Subcutaneous abdominal adipose tissue (tissue), 5 donors: ENCODE measurements at regions not wholly inside any gene's neighbourhood (a gene's known extent, or its start where the extent isn't known, plus 50 kb on each side); places are given as distances from the start of the nearest gene placed in this dataset.

ENCODE experiments used
- H3K27ac ChIP-seq: one replicate; pipeline ENCODE4 v1.7.0; 2013; ENCODE audit warnings: low read depth, mild to moderate bottlenecking, inconsistent platforms, low read length, moderate library complexity
- H3K27me3 ChIP-seq, 5 donors: one replicate each; pipeline ENCODE4 v1.7.0; 2013; ENCODE audit warnings: low read length in 5 of 5, inconsistent platforms in 1 of 5; ENCODE audit not compliant: control insufficient read depth in 5 of 5, insufficient read depth in 4 of 5
- H3K36me3 ChIP-seq, 5 donors: one replicate each; pipeline ENCODE4 v1.7.0; 2013; ENCODE audit warnings: low read length in 5 of 5; ENCODE audit not compliant: control insufficient read depth in 5 of 5, insufficient read depth in 5 of 5
- H3K4me1 ChIP-seq, 5 donors: one replicate each; pipeline ENCODE4 v1.7.0; 2013; ENCODE audit warnings: low read length in 5 of 5, mild to moderate bottlenecking in 3 of 5, moderate library complexity in 1 of 5; ENCODE audit not compliant: control insufficient read depth in 5 of 5, insufficient read depth in 5 of 5
- H3K4me3 ChIP-seq, 5 donors: one replicate each; pipeline ENCODE4 v1.7.0; 2013; ENCODE audit warnings: low read length in 5 of 5, low read depth in 1 of 5
- H3K9ac ChIP-seq, 5 donors: one replicate each; pipeline ENCODE4 v1.7.0; 2013; ENCODE audit warnings: low read length in 5 of 5, mild to moderate bottlenecking in 4 of 5, moderate library complexity in 3 of 5
- H3K9me3 ChIP-seq, 5 donors: one replicate each; pipeline ENCODE4 v1.7.0; 2013; ENCODE audit warnings: low read length in 5 of 5; ENCODE audit not compliant: control insufficient read depth in 5 of 5
- donor health status: healthy.
- donor health status: healthy.
- donor health status: healthy.
- donor health status: healthy.
- donor health status: healthy.

DNA sequence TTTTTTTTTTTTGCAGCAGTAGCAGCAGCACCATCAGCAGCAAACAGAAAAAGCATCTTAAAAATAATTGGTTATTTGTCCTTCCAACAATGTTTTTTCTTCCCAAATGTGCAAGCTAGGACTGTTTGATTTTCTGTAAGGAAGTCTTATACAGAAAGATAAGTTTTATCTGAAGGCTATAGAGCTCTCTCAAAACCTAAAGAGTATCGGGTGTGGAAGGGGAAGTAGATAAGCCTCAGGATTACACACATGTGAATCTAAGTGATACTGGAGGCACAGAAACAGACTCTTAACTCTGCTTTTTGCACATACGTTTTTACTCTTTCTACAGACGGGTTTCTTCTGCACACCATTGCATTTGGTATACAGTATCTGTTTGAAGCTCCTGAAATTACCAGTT, 184.4 kb upstream of the FTMT start:
- Histone ChIP-seq H3K27me3 (no peaks in the 10 kb centered on the region), H3K27ac (no peak overlapping the region), H3K4me1 (no peaks in the 10 kb centered on the region), H3K4me3 (no peak overlapping the region), H3K9me3 (peaks cover 0 to 3% (median 2%) of the 10 kb centered on the region in 5 donors), H3K9ac (no peak overlapping the region), H3K36me3 (no peaks in the 10 kb centered on the region)

DNA sequence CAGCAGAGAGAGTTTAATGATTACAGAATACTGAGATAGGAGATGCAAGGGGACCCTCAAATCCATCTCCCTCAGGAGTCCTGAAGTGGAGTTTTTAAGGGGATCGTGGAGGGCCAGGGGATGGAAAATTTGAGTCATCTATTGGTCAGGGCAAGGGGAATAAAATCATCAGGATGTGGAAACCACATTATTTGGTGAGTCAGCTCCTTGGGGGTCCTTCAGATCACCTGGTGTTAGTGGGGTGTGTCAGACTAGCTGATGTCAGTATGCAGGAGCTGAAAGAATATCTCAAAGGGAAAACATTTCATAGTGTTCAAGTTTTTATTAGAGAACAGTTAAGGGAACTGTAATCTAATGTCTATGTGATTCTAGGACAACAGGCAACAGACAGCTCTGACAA, 183.0 kb upstream of the FTMT start:
- no peaks in the 10 kb centered on the region for H3K36me3 ChIP-seq
- peaks cover 0 to 3% (median 2%) of the 10 kb centered on the region in 5 donors for H3K9me3 ChIP-seq
- H3K9ac ChIP-seq = no peak overlapping the region
- H3K4me3 ChIP-seq = no peak overlapping the region
- H3K27ac ChIP-seq = no peak overlapping the region
- no peaks in the 10 kb centered on the region for H3K27me3 ChIP-seq
- H3K4me1 ChIP-seq = no peaks in the 10 kb centered on the region

DNA sequence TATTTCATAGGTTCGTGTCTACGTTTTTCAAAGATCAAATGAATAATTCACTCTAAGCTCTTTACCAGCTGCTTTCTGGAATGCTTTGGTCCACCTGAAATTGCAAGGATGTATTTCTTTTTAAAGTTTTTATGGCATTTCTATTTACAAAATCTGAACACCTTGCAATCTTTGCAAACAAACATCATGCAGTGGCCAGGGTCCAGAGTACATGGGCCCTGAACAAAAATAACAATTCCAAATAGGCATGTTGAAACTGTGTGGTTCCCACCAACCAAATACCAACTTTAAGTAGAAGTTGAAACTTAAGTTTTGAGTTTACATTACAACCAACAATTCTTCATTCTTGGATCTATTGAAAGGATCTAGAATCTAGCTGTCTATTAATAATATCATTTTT, 180.1 kb upstream of the FTMT start:
- H3K27me3 ChIP-seq = no peaks in the 10 kb centered on the region
- no peaks in the 10 kb centered on the region for H3K4me1 ChIP-seq
- no peaks in the 10 kb centered on the region for H3K9me3 ChIP-seq
- H3K36me3 ChIP-seq = no peaks in the 10 kb centered on the region
- H3K27ac ChIP-seq = no peak overlapping the region
- H3K4me3 ChIP-seq = no peak overlapping the region
- no peak overlapping the region for H3K9ac ChIP-seq

DNA sequence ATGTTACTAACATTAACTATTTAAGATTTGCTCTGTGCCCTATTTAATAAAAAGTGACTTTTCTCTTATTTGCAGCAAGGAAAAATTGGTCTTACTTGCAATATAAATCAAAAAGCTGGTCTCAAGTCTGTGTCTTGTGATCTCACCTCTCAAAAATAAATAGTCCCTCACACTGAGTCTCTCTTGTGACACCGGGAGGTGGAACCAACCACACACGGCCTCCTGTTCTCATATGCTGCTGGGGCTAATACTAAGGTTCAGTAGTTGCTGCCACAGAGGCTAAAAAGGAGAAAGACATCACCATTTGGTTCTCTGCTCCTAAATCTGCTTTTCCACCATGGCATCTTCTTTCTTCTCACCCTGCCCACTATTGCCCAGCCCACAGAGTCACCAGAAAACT, 175.8 kb upstream of the FTMT start:
- H3K27me3 ChIP-seq = no peaks in the 10 kb centered on the region
- no peak overlapping the region for H3K4me3 ChIP-seq
- H3K9ac ChIP-seq = no peak overlapping the region
- no peaks in the 10 kb centered on the region for H3K36me3 ChIP-seq
- H3K27ac ChIP-seq = no peak overlapping the region
- H3K9me3 ChIP-seq = no peaks in the 10 kb centered on the region
- H3K4me1 ChIP-seq = no peaks in the 10 kb centered on the region

DNA sequence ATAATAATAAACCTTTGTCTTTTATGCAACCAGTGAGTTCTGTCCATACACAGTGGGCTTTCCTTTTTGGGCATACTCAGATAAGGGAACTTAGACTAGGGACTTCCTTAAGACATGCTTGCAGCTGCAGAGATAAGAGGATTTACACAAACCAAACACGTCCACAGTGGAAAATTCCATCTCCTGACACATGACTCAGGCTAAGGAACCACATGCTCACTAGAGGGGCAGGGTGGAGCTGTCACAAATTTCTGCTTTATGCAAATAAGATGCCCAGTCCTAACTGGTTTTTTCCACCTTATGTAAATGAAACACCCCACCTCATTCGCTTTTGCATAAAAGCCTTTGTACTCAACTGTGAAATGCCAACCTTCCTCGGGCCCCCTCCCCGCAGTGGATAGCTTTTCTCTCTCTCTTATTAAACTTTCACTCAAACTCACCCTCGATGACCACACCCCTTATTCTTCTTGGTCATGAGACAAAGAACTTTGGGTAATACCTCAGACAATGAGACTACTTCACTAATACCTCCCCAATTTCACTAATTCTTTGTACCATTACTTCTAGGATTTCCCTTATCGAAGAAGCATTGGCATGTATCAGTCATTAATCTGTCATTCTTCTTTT, 170.3 kb upstream of the FTMT start:
- Histone ChIP-seq H3K9me3 (peaks cover 0 to 9% (median 7%) of the 10 kb centered on the region in 5 donors), H3K4me3 (no peak overlapping the region), H3K36me3 (no peaks in the 10 kb centered on the region), H3K27ac (no peak overlapping the region), H3K27me3 (no peaks in the 10 kb centered on the region), H3K9ac (no peak overlapping the region), H3K4me1 (no peaks in the 10 kb centered on the region)

DNA sequence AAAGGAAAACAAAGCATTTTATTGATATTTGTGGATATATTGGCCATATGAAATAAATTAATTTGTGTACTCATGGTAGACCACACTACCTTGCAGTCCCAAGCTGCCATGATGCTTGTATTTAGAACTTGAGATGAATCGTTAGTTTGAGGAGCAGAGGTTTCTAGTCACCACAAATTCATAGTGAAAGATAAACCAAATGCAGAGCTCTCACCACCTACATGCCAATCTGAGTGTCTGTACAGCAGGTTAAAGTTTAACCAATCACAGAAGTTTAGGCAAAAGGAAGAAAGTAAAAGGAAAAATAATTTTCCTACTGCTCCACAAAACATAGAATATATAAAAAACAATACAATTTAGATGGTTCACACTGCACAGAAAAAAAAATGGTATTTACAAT, 163.6 kb upstream of the FTMT start:
- no peaks in the 10 kb centered on the region for H3K9me3 ChIP-seq
- no peak overlapping the region for H3K27ac ChIP-seq
- H3K36me3 ChIP-seq = no peaks in the 10 kb centered on the region
- no peaks in the 10 kb centered on the region for H3K27me3 ChIP-seq
- H3K9ac ChIP-seq = no peak overlapping the region
- H3K4me3 ChIP-seq = no peak overlapping the region
- peaks cover 0 to 3% (median 0%) of the 10 kb centered on the region in 5 donors for H3K4me1 ChIP-seq

DNA sequence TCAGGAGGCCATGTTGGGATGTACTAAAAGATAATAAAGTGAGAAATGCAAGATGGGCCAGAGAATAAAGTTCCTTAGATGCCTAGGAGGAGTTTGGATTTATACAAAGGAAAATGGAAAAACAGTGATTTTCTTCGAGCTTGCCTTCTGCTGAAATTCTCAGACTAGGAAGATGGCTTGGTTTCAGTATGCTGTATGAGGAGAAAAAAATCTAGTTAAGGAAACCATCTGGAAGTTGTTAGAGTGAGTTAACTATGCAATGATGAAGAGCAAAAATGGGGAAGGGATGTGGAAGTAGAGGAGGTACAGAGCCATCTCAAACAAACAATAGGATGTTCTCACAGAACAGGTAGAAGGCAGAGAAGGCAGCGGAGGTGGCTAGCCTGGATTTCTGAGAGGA, 162.9 kb upstream of the FTMT start:
- H3K4me3 ChIP-seq = no peak overlapping the region
- H3K27me3 ChIP-seq = no peaks in the 10 kb centered on the region
- H3K36me3 ChIP-seq = no peaks in the 10 kb centered on the region
- H3K4me1 ChIP-seq = peaks cover 0 to 3% (median 0%) of the 10 kb centered on the region in 5 donors
- no peak overlapping the region for H3K9ac ChIP-seq
- H3K9me3 ChIP-seq = no peaks in the 10 kb centered on the region
- no peak overlapping the region for H3K27ac ChIP-seq

DNA sequence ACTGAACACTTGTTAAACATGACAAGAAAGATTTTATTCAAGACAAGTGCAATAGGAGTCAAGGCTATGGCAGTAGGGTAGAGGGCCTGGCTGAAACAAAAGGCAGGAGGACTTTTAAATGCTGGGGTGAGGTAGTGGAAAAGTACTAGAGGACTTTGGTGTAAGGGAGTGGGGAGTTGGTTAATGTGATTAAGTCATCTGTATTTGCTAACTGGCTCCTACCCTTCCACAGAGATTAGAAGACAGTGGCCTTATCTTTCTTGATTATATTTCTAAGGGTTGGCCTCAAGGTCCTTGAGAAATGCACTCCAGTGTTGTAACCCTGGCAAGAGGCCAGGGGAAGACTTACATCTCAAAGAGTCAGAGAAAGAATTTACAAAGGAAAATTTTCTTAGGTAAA, 160.2 kb upstream of the FTMT start:
- no peak overlapping the region for H3K4me3 ChIP-seq
- H3K27me3 ChIP-seq = no peaks in the 10 kb centered on the region
- H3K27ac ChIP-seq = no peak overlapping the region
- no peak overlapping the region for H3K9ac ChIP-seq
- H3K4me1 ChIP-seq = peaks cover 0 to 3% (median 0%) of the 10 kb centered on the region in 5 donors
- H3K9me3 ChIP-seq = no peaks in the 10 kb centered on the region
- H3K36me3 ChIP-seq = no peaks in the 10 kb centered on the region

DNA sequence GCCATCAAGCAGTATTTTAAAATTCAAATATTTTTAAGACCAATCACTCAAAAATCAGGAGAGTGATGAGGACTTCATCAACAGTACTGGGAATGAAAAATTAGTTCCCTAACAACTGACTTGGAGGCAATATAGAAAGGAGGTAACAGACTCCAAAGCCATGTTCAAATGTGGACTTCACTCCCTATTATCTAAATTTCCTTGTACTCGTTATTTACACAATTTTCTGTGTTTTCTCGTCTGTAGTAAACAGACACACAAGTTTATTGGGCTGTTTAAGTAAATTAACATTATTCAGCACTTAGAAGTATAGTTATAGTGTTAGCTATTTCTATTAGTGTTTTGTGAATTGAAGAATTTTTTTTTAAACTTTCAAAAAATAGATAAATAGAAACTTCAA, 159.5 kb upstream of the FTMT start:
- H3K9ac ChIP-seq = no peak overlapping the region
- H3K27me3 ChIP-seq = no peaks in the 10 kb centered on the region
- no peaks in the 10 kb centered on the region for H3K9me3 ChIP-seq
- peaks cover 0 to 3% (median 0%) of the 10 kb centered on the region in 5 donors for H3K4me1 ChIP-seq
- H3K4me3 ChIP-seq = no peak overlapping the region
- H3K36me3 ChIP-seq = no peaks in the 10 kb centered on the region
- no peak overlapping the region for H3K27ac ChIP-seq

DNA sequence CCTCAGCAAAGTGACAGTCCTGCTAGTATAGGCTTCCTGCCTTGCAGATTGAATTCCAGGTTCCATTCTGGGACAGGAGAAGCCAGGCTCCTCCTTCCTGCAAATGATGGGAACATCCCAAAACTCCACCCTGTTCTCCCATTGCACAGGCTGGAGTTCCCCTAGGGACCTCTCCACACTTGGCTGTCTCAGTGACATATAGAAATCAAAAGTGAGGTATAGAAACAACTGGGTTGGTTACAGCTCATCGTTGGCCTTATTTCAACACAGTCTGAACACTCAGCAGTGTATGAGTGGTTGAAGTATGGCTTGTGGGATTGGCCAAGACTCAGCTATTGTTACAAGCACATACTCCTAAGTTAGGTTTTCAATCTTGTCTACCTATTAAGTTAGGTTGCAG, 157.8 kb upstream of the FTMT start:
- H3K4me1 ChIP-seq = peaks cover 0 to 7% (median 0%) of the 10 kb centered on the region in 5 donors
- no peaks in the 10 kb centered on the region for H3K9me3 ChIP-seq
- no peaks in the 10 kb centered on the region for H3K27me3 ChIP-seq
- no peaks in the 10 kb centered on the region for H3K36me3 ChIP-seq
- H3K4me3 ChIP-seq = no peak overlapping the region
- no peak overlapping the region for H3K9ac ChIP-seq
- H3K27ac ChIP-seq = no peak overlapping the region

DNA sequence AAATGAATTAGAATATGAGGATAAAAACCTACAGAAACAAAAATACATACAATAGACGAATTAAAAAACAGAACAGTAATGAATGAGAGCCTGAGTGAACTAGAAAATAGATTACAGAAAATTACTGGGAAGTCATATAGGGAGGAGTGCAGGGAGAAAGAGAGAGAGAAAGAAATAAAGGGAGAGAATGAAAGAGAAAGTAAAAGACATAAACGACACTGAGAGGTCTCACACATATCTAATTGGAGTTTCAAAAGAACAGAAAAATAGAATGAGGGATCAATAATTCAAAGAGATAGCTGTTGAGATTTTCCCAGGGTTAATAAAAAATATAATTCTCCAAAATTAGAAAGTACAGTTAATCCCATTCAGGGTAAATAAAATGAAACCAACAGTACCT, 156.4 kb upstream of the FTMT start:
- H3K4me3 ChIP-seq = no peak overlapping the region
- H3K4me1 ChIP-seq = peaks cover 0 to 7% (median 0%) of the 10 kb centered on the region in 5 donors

More for the DNA sequence above, 156.4 kb upstream of the FTMT start:
- H3K27me3 ChIP-seq = no peaks in the 10 kb centered on the region
- H3K9me3 ChIP-seq = no peaks in the 10 kb centered on the region
- H3K27ac ChIP-seq = no peak overlapping the region
- H3K36me3 ChIP-seq = no peaks in the 10 kb centered on the region
- H3K9ac ChIP-seq = no peak overlapping the region
